Caco-2 (cell line): ENCODE measurements at regions not wholly inside any gene's neighbourhood (a gene's known extent, or its start where the extent isn't known, plus 50 kb on each side); places are given as distances from the start of the nearest gene placed in this dataset.

ENCODE experiments used
- BruUV-seq: library from RNA; stranded (reverse); fragments of 400-500 nt; replicated peaks from 2 replicates; lab custom pipeline; 2021; lab: Mats Ljungman, UMichigan
- CTCF ChIA-PET: fragments of 300-600 bp; sonication (Branson Sonifier 250); formaldehyde crosslinking; loops from one replicate; lab custom pipeline; 2022; ENCODE audit warnings: antibody characterized with exemption; lab: Charles Lee
- POLR2A ChIA-PET: fragments of 300-600 bp; sonication (Branson Sonifier 250); formaldehyde crosslinking; loops from one replicate; lab custom pipeline; 2022; ENCODE audit warnings: antibody characterized with exemption; lab: Charles Lee
- DNase-seq, 2 experiments: peaks; one replicate each; pipeline versions ENCODE4 v3.0.0 to v3.0.0-alpha.2; 2020 to 2022
- H3K27me3 ChIP-seq: replicated peaks from 2 replicates; pipeline ENCODE4 v1.6.0; 2011; ENCODE audit warnings: low read length; ENCODE audit not compliant: control insufficient read depth, insufficient read depth
- H3K36me3 ChIP-seq: 2 replicates; pipeline ENCODE4 v1.5.1; 2011; ENCODE audit warnings: low read length; ENCODE audit not compliant: control insufficient read depth, insufficient read depth
- H3K4me1 ChIP-seq: fragments of 250-450 bp; sonication (Bioruptor Pico); 2 replicates; pipeline ENCODE4 v1.5.1; 2020; ENCODE audit warnings: mild to moderate bottlenecking
- H3K4me3 ChIP-seq: 2 replicates; pipeline ENCODE4 v1.5.1; 2011; ENCODE audit warnings: low read depth, mild to moderate bottlenecking, control low read depth, low read length
- H3K9me3 ChIP-seq: fragments of 250-450 bp; sonication (Bioruptor Pico); 2 replicates; pipeline ENCODE4 v1.5.1; 2020; ENCODE audit warnings: mild to moderate bottlenecking, moderate library complexity
- H3K27ac Mint-ChIP-seq: one replicate; pipeline ENCODE4 v1.8.0; 2022; ENCODE audit warnings: mixed read lengths; ENCODE audit not compliant: unreplicated experiment
- H3K27me3 Mint-ChIP-seq: one replicate; pipeline ENCODE4 v1.8.0; 2022; ENCODE audit warnings: mixed read lengths; ENCODE audit not compliant: insufficient read depth, unreplicated experiment
- H3K36me3 Mint-ChIP-seq: one replicate; pipeline ENCODE4 v1.8.0; 2022; ENCODE audit warnings: mild to moderate bottlenecking, mixed read lengths; ENCODE audit not compliant: insufficient read depth, unreplicated experiment
- H3K4me1 Mint-ChIP-seq: one replicate; pipeline ENCODE4 v1.8.0; 2022; ENCODE audit warnings: low read depth, mixed read lengths; ENCODE audit not compliant: unreplicated experiment
- H3K4me3 Mint-ChIP-seq: one replicate; pipeline ENCODE4 v1.8.0; 2022; ENCODE audit warnings: mild to moderate bottlenecking, moderate library complexity, mixed read lengths; ENCODE audit not compliant: unreplicated experiment
- H3K9me3 Mint-ChIP-seq: one replicate; pipeline ENCODE4 v1.8.0; 2022; ENCODE audit warnings: mixed read lengths; ENCODE audit not compliant: unreplicated experiment
- intact Hi-C: fragments of 100-400 bp; cut with micrococcal nuclease; formaldehyde crosslinking; loops from one replicate; pipeline ENCODE4 v1.10.0; 2022; ENCODE audit not compliant: unreplicated experiment
- TF ChIP-seq, protein P1 (sequence below), 2 experiments: fragments of 200-600 bp in 1 of 2; IDR thresholded peaks; 1 replicate in 1 of 2; 2 replicates in 1 of 2; pipeline versions ENCODE4 v1.5.1 to v1.8.0; 2011 to 2022; ENCODE audit warnings: antibody characterized with exemption in 1 of 2, control low read depth in 1 of 2, inconsistent platforms in 1 of 2, low read depth in 1 of 2, low read length in 1 of 2, mild to moderate bottlenecking in 1 of 2, moderate library complexity in 1 of 2; ENCODE audit not compliant: insufficient read depth in 1 of 2, severe bottlenecking in 1 of 2, unreplicated experiment in 1 of 2

DNA sequence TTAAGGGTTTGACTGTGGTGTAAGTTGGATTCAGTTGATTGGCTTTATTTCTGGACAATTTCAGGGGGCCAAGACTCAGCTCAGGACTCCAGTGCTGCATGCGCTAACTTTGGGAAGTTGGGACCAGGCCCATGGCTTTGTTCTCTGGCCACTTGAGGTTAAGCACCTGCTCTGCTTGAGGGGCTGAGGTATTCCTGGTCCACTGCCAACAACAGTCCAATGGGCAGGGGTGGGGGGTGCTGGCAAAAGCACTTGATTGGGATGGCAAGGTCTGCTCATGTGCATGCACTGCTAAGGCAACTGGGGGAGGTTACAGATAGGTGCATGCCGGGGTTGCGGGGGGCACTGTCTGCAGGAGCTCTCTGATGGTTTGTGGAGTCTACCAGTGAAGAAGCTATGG lies 52.6 kb upstream of the ASB17 start:
- no TSS peak for BruUV-seq
- ChIA-PET POLR2A (interaction anchor here (0.6 kb wide), 1 partner anchor 20 kb away, joined by 5 read pairs; no protein-coding TSS in a partner anchor), CTCF (no interaction called here)
- no peaks in the 10 kb centered on the region for H3K27me3 ChIP-seq
- H3K36me3 ChIP-seq: no peaks in the 10 kb centered on the region
- no peak overlapping the region for H3K4me3 Mint-ChIP-seq
- no peak overlapping the region for H3K27ac Mint-ChIP-seq
- DNase-seq: no peak
- TF ChIP-seq, protein P1, sequence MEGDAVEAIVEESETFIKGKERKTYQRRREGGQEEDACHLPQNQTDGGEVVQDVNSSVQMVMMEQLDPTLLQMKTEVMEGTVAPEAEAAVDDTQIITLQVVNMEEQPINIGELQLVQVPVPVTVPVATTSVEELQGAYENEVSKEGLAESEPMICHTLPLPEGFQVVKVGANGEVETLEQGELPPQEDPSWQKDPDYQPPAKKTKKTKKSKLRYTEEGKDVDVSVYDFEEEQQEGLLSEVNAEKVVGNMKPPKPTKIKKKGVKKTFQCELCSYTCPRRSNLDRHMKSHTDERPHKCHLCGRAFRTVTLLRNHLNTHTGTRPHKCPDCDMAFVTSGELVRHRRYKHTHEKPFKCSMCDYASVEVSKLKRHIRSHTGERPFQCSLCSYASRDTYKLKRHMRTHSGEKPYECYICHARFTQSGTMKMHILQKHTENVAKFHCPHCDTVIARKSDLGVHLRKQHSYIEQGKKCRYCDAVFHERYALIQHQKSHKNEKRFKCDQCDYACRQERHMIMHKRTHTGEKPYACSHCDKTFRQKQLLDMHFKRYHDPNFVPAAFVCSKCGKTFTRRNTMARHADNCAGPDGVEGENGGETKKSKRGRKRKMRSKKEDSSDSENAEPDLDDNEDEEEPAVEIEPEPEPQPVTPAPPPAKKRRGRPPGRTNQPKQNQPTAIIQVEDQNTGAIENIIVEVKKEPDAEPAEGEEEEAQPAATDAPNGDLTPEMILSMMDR (IDR thresholded peaks at IDR 0.05; ENCODE audit: insufficient read depth in 1 of 2, low read depth in 1 of 2, low read length in 1 of 2, severe bottlenecking in 1 of 2, unreplicated experiment in 1 of 2): no peak
- no peaks in the 10 kb centered on the region for H3K4me1 Mint-ChIP-seq
- peaks cover 12% of the 10 kb centered on the region for H3K9me3 Mint-ChIP-seq
- no peaks in the 10 kb centered on the region for H3K4me1 ChIP-seq
- H3K9me3 ChIP-seq: no peaks in the 10 kb centered on the region; the same call in 1 of the 2 replicates
- H3K27me3 Mint-ChIP-seq: no peaks in the 10 kb centered on the region
- intact Hi-C loops: no loop called here
- no peak overlapping the region for H3K4me3 ChIP-seq
- no peaks in the 10 kb centered on the region for H3K36me3 Mint-ChIP-seq

DNA sequence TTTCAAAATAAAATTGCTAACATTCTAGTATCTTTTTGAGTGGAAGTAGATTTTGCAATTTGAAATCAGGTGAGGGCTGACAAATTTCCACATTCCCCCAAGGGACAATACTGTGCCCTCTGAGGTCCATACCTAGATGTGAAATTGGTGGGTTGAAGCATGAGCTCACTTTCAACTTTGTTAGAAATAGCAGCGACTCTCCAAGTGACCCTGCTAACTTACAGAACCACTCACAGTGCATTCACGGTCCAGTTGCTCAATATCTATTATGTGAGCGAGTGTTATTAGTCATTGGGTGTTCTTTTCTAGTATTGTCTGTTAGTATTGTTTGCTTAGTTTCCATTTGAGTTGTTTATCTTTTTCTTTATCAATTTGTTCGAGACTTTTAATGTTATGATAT lies 53.6 kb upstream of the ASB17 start:
- ChIA-PET POLR2A (no interaction called here), CTCF (no interaction called here)
- Mint-ChIP-seq H3K36me3 (no peaks in the 10 kb centered on the region), H3K4me1 (no peaks in the 10 kb centered on the region), H3K27ac (no peak overlapping the region), H3K4me3 (no peak overlapping the region), H3K9me3 (peaks cover 12% of the 10 kb centered on the region), H3K27me3 (no peaks in the 10 kb centered on the region)
- TF ChIP-seq, protein P1 (IDR thresholded peaks at IDR 0.05; ENCODE audit: insufficient read depth in 1 of 2, low read depth in 1 of 2, low read length in 1 of 2, severe bottlenecking in 1 of 2, unreplicated experiment in 1 of 2): no peak
- no peak for DNase-seq
- Histone ChIP-seq H3K9me3 (no peaks in the 10 kb centered on the region; the same call in 1 of the 2 replicates), H3K36me3 (no peaks in the 10 kb centered on the region), H3K4me1 (no peaks in the 10 kb centered on the region), H3K4me3 (no peak overlapping the region), H3K27me3 (no peaks in the 10 kb centered on the region)
- no TSS peak for BruUV-seq
- intact Hi-C loops: no loop called here

DNA sequence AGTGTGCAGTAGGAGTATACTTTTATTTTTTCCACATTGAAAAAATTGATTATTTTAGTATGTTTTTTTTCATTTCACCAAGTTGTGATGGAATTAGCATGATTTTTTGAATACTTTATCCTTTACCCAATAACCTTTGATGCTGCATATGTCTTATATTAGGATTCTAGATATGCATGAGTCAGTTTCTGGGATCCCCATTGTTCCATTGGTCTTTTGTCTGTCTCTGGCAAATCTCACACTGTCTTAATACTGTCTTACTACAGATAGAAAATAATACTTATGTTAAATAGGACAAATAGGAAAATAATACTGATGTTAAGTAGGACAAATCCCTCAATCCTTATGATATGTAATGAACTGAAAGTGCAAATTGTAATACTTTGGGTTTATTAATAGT lies 54.3 kb upstream of the ASB17 start:
- H3K36me3 Mint-ChIP-seq: no peaks in the 10 kb centered on the region

More for the DNA sequence above, 54.3 kb upstream of the ASB17 start:
- Mint-ChIP-seq H3K27ac (no peak overlapping the region), H3K9me3 (peaks cover 12% of the 10 kb centered on the region), H3K4me1 (no peaks in the 10 kb centered on the region), H3K27me3 (no peaks in the 10 kb centered on the region), H3K4me3 (no peak overlapping the region)
- Histone ChIP-seq H3K9me3 (no peaks in the 10 kb centered on the region; the same call in 1 of the 2 replicates), H3K4me3 (no peak overlapping the region), H3K4me1 (no peaks in the 10 kb centered on the region), H3K36me3 (no peaks in the 10 kb centered on the region), H3K27me3 (no peaks in the 10 kb centered on the region)
- no TSS peak for BruUV-seq
- TF ChIP-seq, protein P1 (IDR thresholded peaks at IDR 0.05; ENCODE audit: insufficient read depth in 1 of 2, low read depth in 1 of 2, low read length in 1 of 2, severe bottlenecking in 1 of 2, unreplicated experiment in 1 of 2): no peak
- POLR2A ChIA-PET: no interaction called here
- CTCF ChIA-PET: no interaction called here
- DNase-seq: no peak
- intact Hi-C loops: no loop called here
